Panc1 (cell line): ENCODE measurements at regions not wholly inside any gene's neighbourhood (a gene's known extent, or its start where the extent isn't known, plus 50 kb on each side); places are given as distances from the start of the nearest gene placed in this dataset.

Experiments used
- ATAC-seq: fragments of 200-7000 bp; cut with Tn5 transposase; 2 replicates; pipeline ENCODE4 v1.9.1; 2020; ENCODE audit warnings: mild to moderate bottlenecking, moderate library complexity
- BruUV-seq: library from RNA; stranded (reverse); fragments of 400-500 nt; replicated peaks from 2 replicates; lab custom pipeline; 2021; lab: Mats Ljungman, UMichigan
- CTCF ChIA-PET: fragments of 300-600 bp; sonication (Branson Sonifier 250); formaldehyde crosslinking; loops from one replicate; lab custom pipeline; 2022; ENCODE audit warnings: antibody characterized with exemption; lab: Charles Lee
- POLR2A ChIA-PET: fragments of 300-600 bp; sonication (Branson Sonifier 250); formaldehyde crosslinking; loops from one replicate; lab custom pipeline; 2022; ENCODE audit warnings: antibody characterized with exemption; lab: Charles Lee
- DNase-seq: peaks from one replicate; pipeline ENCODE4 v3.0.0-alpha.2; 2010; ENCODE audit warnings: low read depth, low spot score
- H3K27ac ChIP-seq: 2 replicates; pipeline ENCODE4 v1.5.1; 2011; ENCODE audit warnings: mild to moderate bottlenecking, low read length, inconsistent platforms
- H3K27me3 ChIP-seq: fragments of 200-500 bp; sonication (Bioruptor generic); 2 replicates; pipeline ENCODE4 v1.6.0; 2014; ENCODE audit warnings: low read length, inconsistent platforms; ENCODE audit not compliant: control insufficient read depth, insufficient read depth
- H3K36me3 ChIP-seq: fragments of 200-500 bp; sonication (Bioruptor generic); 2 replicates; pipeline ENCODE4 v1.5.1; 2014; ENCODE audit warnings: inconsistent platforms, mild to moderate bottlenecking, low read length, moderate library complexity; ENCODE audit not compliant: control insufficient read depth, insufficient read depth
- H3K4me1 ChIP-seq: 2 replicates; pipeline ENCODE4 v1.5.1; 2011; ENCODE audit warnings: inconsistent platforms, mild to moderate bottlenecking, low read length, moderate library complexity; ENCODE audit not compliant: control insufficient read depth, insufficient read depth
- H3K4me3 ChIP-seq, 2 experiments: 2 replicates each; pipeline ENCODE4 v1.5.1; 2011 to 2012; ENCODE audit warnings: low read depth in 2 of 2, low read length in 2 of 2, mild to moderate bottlenecking in 2 of 2, inconsistent platforms in 1 of 2, moderate library complexity in 1 of 2
- H3K9me3 ChIP-seq: fragments of 200-500 bp; sonication (Bioruptor generic); 2 replicates; pipeline ENCODE4 v1.5.1; 2014; ENCODE audit warnings: low read depth, mild to moderate bottlenecking, inconsistent platforms, low read length, moderate library complexity; ENCODE audit not compliant: control insufficient read depth, insufficient read depth
- CTCF ChIP-seq: fragments of 450-650 bp; IDR thresholded peaks from 2 replicates; pipeline ENCODE4 v1.5.1; 2017; ENCODE audit warnings: mild to moderate bottlenecking
- POLR2AphosphoS5 ChIP-seq: IDR thresholded peaks from 2 replicates; pipeline ENCODE4 v1.6.1; 2012; ENCODE audit warnings: mild to moderate bottlenecking, low read depth, low read length, moderate library complexity
- REST ChIP-seq, 2 experiments: IDR thresholded peaks; 2 replicates each; pipeline ENCODE4 v1.6.1; 2011 to 2012; ENCODE audit warnings: low read depth in 2 of 2, control low read depth in 1 of 2, low read length in 1 of 2, mild to moderate bottlenecking in 1 of 2, moderate library complexity in 1 of 2; ENCODE audit not compliant: insufficient read depth in 1 of 2
- SIN3A ChIP-seq: IDR thresholded peaks from 2 replicates; pipeline ENCODE4 v1.6.1; 2012; ENCODE audit warnings: low read depth, mild to moderate bottlenecking, low read length, moderate library complexity, borderline replicate concordance; ENCODE audit not compliant: insufficient read depth
- TCF7L2 ChIP-seq: IDR thresholded peaks from 2 replicates; pipeline ENCODE4 v1.6.1; 2011; ENCODE audit warnings: mild to moderate bottlenecking, low read depth, low read length, inconsistent platforms
- in situ Hi-C: cut with HindIII; loops from 2 replicates; pipeline ENCODE4 v1.10.0; 2016; ENCODE audit warnings: low sequenced_read_pairs, low pct_unique_long_range_greater_than_20kb
- intact Hi-C: fragments of 100-400 bp; cut with micrococcal nuclease; formaldehyde crosslinking; loops from one replicate; pipeline ENCODE4 v1.10.0; 2022; ENCODE audit not compliant: unreplicated experiment

- ATAC-seq (no peak), DNase-seq (no peak)
- TF ChIP-seq REST (IDR thresholded peaks at IDR 0.05; ENCODE audit: insufficient read depth in 1 of 2, low read depth in 2 of 2, low read length in 1 of 2) (no peak), SIN3A (no peak)
- Histone ChIP-seq H3K27me3 (no peaks in the 10 kb centered on the region), H3K9me3 (no peaks in the 10 kb centered on the region), H3K27ac (no peak overlapping the region), H3K4me1 (no peaks in the 10 kb centered on the region), H3K36me3 (no peaks in the 10 kb centered on the region), H3K4me3 (no peak overlapping the region)
- no TSS peak for BruUV-seq
- in situ Hi-C loops (no loop called here), intact Hi-C loops (no loop called here)
- ChIA-PET POLR2A (no interaction called here), CTCF (no interaction called here)
These were observed 136.5 kb upstream of the SOX11 start for GRCh38 chr2:5555636-5556035.

- intact Hi-C loops (no loop called here), in situ Hi-C loops (no loop called here)
- no peak overlapping the region for H3K4me3 ChIP-seq
- no peaks in the 10 kb centered on the region for H3K36me3 ChIP-seq
- no peaks in the 10 kb centered on the region for H3K4me1 ChIP-seq
- ChIA-PET CTCF (no interaction called here), POLR2A (no interaction called here)
- no TSS peak for BruUV-seq
- no peaks in the 10 kb centered on the region for H3K27me3 ChIP-seq
- TF ChIP-seq POLR2AphosphoS5: no peak
- TF ChIP-seq CTCF: no peak
- no peak for TF ChIP-seq SIN3A
- TF ChIP-seq REST (IDR thresholded peaks at IDR 0.05; ENCODE audit: insufficient read depth in 1 of 2, low read depth in 2 of 2, low read length in 1 of 2): no peak
- TF ChIP-seq TCF7L2: no peak
- DNase-seq (no peak), ATAC-seq (no peak)
- H3K9me3 ChIP-seq: no peaks in the 10 kb centered on the region
- H3K27ac ChIP-seq: no peak overlapping the region
These were observed 131.2 kb upstream of the SOX11 start for GRCh38 chr2:5561006-5561405.
